ENCODE measurements at regions not wholly inside any gene's neighbourhood (a gene's known extent, or its start where the extent isn't known, plus 50 kb on each side); places are given as distances from the start of the nearest gene placed in this dataset.

DNA sequence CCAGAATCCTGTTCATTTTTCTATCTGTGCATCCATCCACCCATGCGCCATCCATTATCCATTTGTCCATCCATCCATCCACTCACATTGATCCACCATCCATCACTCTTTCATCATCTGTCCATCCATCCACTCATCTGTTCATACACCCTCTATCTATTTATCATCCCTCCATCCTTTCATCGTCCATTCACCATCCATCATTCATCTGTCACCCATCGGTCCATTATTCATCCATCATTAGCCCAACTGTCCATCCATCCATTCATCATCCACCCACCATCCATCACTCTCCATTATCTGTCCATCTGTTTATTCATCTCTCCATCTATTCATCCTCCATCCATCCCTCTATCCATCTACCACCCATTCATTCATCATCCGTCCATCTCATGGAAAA is 125.7 kb upstream of the TMPRSS2 start:
- in situ Hi-C loops (cut with MboI; ENCODE audit: low sequenced_read_pairs), result no loop called here

DNA sequence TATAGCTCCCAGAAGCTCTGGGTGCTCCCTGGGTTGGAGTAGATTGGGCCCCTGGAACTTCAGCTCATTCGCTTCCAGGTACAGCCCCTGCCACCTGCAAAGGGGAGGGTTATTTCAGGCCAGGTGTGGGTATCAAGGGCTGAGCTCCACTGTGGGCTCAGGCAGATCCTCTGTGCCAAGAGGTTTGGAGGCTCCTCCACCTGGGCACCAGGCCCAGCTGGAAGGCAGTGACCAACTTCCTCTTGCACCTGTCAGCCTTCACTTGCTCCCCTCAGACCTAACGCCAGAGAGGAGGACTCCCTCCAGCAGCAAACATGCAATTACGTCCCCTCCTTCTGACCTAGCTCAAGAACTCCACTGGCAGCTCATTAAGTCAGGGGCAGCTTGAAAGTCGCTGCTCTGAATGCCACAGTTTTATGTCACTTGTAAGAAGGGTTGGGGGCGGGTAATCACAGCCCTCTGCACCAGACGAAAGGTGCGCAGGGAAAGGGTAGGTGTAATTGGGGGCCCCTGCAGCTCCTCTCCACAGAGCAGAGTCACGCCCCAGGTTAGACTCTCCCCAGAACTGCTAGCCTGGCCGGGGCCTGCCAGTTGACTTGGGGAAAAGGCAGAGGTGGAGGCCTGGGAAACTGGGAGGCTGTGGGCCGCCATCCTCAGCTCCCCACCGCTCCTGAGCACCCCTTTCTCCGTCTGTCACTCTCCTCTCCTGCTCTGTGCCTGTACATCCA is 125.0 kb upstream of the TMPRSS2 start:
- in situ Hi-C loops (cut with MboI; ENCODE audit: low sequenced_read_pairs), result no loop called here

DNA sequence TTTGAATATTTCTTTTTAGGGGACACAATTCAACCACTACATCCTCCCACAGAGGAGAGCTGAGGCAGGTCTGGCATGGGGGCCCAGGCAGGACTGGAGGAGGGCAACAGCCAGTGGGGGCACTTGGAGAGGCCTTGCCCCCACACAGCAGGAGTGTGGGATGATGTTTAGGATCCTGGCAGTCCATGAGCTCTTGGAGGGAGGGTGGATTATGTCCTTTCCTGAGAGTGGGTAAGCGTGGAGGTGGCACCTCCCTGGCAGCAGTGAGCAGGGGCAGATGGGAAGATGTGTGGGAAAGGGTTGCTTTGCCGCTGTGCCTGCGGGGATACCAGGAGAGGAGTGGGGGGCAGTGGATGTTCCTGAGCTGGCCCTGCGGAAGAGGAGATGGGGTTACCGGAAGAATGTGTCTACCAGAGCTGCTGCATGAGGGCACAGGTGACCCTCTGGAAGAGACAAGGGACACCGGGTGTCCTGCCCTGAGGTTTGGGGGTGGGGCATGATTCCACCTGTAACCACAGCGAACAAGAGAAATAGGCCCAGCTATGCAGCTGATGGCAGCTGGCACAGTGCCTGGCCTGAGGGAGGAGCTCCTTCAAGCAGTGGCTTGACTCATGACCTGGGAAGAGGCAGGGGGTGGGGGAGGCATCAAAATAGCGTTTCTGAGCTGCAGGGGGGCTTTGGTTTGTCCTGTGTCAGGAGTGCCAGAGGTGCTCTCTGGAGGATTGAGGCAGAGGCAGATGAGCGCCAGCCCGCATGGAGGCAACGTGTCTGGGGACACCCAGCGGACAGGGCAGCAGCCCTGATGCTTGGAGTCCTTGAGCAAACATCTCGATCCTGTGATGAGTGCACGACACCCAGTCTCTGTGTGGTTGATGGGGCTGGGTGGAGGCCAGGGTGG is 123.9 kb upstream of the TMPRSS2 start:
- in situ Hi-C loops (cut with MboI; ENCODE audit: low sequenced_read_pairs), result no loop called here

DNA sequence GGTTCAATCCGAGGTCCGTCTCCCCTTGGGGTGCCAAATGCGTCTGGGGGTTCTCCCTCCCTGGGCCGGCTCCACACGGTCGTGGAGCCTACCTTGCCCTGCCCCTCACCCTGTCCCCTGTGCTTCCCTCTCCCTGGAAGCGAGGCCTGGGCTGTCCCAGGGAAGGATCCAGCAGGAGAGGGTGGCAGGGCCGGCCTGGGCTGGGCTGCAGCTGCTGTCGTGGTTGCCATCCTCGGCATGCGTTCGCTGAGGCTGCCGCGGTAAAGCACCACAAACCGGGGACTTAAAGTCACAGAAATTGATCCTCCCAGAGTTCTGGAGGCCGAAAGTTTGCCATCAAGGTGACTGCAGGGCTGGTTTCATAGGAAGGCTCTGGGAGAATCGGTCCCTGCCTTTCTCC is 123.0 kb upstream of the TMPRSS2 start:
- in situ Hi-C loops (cut with MboI; ENCODE audit: low sequenced_read_pairs), result no loop called here

DNA sequence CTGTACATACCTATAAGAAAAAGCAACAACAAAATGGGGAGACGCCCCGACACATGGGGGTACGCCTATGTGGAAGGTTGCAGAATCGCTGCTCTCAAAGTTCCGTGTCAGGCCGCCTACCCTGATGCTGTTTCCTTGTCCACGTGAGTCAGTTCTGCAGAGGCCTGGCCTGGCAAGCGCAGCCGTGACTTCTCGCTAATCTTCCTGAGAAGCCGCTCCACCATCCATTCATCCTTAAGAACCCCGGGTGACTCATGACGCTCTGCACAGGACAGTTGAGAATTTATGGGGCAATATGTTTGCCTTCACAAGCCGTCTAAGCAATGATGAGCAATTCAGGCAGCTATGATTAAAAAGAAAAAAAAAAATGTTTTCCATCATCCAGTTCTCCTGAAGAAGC is 122.3 kb upstream of the TMPRSS2 start:
- in situ Hi-C loops (cut with MboI; ENCODE audit: low sequenced_read_pairs), result no loop called here

DNA sequence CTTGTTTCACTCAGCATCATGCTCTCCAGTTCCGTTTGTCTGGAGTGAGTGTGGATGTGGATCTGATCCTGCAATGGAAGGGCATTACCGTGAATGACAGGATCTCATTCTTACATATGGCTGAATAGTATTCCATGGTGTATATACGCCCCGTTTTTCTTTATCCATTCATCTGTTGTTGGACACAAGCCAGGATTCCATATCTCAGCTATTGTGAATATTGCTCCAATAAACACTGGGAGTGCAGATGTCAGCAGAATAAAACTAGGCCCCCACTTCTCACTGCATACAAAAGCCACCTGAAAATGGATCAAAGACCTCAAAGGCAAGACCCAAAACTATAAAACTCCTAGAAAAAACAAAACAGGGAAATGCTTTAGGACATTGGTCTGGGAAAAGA is 120.3 kb upstream of the TMPRSS2 start:
- in situ Hi-C loops (cut with MboI; ENCODE audit: low sequenced_read_pairs), result no loop called here

DNA sequence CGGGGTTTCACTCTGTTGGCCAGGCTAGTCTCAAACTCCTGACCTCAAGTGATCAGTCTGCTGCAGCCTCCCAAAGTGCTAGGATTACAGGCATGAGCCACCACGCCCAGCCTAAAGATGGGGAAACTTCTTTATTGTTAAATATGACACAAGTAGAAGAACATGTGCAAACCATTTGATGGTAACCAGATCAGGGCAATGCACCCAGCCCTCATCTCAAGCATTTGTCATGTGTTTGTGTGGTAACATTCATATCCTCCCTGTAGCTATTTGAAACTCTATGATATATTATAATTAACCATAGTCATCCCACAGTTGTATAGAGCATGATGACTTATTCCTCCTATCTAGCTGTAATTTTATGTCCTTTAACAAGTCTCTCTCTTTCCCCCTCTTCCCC is 119.5 kb upstream of the TMPRSS2 start:
- in situ Hi-C loops (cut with MboI; ENCODE audit: low sequenced_read_pairs), result no loop called here

DNA sequence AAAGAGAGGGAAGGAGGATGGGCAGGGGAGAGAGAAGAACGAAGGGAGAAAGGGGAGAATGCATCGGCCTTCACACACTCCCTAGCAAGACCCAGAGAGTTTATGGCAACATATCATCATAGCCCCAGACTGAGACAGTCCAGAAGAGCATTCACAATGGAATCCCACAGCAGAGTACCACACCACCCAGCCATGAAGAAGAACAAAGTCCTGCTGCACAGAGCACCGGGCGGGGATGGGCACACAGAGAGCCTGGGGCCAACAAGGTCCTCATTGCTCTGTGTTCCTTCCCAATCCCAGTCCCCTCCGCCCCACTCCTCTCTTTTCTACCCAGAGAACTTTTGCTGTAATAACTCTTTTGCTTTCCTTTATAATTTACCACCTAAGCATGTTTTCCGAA is 118.1 kb upstream of the TMPRSS2 start:
- in situ Hi-C loops (cut with MboI; ENCODE audit: low sequenced_read_pairs), result no loop called here

DNA sequence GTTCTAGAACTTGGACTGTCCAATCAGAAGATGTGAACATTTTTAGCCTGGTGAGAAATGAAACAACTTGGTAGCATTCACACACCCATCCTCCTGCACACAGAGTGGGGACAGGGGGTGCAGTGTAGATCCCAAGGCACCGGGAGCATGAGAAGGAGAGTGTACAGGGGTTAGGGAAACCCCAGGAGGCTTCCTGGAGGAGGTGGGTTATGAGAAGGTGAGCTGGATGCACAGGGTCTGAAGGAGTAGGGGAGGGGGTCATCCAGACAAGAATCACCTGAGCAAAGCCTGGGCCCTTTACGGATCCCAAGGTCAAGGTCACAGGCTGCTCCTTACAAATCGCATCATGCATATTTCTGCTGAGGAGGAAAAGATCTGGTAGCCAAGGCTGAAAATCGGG is 117.5 kb upstream of the TMPRSS2 start:
- in situ Hi-C loops (cut with MboI; ENCODE audit: low sequenced_read_pairs), result no loop called here

DNA sequence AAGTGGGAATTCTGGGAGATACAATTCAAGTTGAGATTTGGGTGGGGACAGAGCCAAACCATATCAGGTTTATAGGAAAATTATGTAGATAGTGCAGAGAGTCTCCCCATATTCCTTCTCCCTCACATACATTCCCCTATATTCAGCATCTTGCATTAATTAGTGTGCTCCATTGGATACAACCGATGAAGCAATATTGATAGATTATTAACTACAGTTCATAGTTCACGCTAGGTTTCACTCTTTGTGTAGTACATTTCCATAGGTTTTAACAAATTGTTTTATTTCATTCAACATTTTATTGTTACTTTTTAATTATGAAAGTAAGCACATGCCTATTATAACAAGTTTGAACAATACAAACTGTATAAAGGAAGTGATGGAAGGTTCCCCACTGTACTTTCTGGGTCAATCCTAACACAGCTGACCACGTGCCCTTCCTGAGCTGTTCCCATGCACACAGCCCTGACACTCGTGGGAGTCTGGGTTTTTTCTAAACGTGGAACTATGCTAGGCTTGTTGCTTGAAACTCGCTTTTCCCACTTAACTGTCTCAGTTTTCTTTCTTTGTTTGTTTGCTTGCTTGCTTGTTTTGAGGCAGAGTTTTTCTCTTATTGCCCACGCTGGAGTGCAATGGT is 116.8 kb upstream of the TMPRSS2 start:
- in situ Hi-C loops (cut with MboI; ENCODE audit: low sequenced_read_pairs), result loop anchor here (25.0 kb wide), 1 partner anchor 438 kb away; the partner anchor contains the start of gene UMODL1

DNA sequence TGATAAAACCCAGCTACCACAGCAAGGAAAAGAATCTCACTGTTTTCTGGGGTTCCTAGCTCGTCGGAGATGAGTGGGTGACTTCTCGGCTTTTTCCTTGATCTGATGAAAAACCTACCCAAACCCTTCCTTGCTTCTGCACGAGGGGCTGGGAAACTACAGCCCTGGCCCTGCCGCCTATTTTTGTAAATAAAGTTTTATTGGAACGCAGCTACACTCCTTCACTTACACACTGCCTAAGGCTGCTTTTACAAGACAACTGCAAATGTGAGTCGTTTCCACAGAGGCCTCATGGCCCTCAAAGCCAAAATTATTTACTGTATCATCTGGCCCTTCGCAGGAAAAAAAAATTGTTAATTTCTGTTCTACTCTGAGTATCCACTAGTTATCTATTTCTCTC is 116.0 kb upstream of the TMPRSS2 start:
- in situ Hi-C loops (cut with MboI; ENCODE audit: low sequenced_read_pairs), result loop anchor here (25.0 kb wide), 1 partner anchor 438 kb away; the partner anchor contains the start of gene UMODL1

DNA sequence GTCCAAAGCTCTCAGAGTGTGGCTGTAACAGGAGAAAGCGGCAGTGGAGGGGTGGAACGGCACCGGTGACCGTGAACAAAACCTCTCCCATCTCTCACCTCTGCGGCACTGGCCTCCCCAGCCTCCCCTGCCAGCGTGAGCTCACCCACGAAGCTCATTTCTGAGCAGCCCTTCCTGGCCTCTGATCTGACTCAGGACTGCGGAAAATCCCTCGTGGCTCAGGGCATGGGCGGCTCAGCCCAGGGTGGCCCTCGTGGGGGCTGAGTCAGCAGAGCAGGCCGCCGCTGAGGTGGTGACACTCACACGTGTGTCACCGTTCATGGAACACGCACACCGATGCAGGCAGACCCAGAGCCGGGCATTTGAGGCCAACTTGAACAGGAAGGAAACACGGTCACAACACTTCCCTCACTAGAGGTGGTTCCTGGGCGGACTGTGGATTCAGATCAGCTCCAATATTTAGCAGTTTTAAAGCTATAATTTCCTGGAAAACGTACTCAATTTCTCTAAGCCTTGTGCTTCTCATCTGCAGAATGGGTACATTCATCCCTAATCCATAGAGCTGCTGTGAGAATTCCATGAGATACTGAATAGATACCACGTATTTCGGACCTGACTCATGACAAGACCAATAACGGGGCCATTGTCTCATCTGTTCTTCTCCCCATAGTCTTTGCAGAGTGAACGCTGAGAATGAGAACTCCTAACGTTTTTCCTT is 115.0 kb upstream of the TMPRSS2 start:
- in situ Hi-C loops (cut with MboI; ENCODE audit: low sequenced_read_pairs), result loop anchor here (25.0 kb wide), 1 partner anchor 439 kb away; the partner anchor contains the start of gene UMODL1

DNA sequence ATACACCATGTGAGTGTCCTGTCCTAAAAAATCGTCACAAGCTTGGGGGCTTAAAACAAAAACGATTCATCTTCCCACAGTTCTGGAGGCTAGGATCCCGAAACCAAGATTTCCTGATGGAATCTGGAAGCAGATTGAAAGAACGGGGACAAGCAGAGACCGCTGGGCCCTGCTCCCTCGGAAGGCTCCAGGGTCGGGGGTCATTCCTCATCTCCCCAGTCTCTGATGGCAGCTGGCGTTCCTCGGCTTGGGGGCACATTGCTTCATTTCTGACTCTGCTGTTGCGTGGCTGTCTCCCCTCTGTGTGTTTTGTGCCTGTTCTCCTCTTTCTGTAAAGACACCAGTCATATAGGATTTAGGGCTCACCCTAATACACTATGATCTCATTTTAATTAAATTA is 114.2 kb upstream of the TMPRSS2 start:
- in situ Hi-C loops (cut with MboI; ENCODE audit: low sequenced_read_pairs), result loop anchor here (25.0 kb wide), 1 partner anchor 440 kb away; the partner anchor contains the start of gene UMODL1

DNA sequence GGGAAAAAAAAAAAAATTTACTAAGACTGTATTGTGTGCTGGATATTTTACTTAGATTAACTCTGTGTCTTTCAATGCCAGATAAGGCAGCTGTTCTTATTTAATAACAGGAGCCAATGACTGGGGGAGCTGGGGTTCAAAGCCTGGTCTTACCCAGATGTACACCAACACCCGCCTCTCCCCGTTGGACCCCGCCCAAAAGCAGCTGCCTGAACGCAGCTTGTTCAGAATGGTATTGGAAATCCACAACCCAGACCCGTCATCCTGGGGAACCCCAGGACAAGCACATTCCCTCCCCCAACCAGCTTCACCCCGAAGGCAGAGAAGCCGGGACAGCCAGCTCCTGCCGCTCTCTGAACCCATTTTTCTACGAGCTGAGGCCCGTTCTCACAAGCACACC is 113.6 kb upstream of the TMPRSS2 start:
- in situ Hi-C loops (cut with MboI; ENCODE audit: low sequenced_read_pairs), result loop anchor here (25.0 kb wide), 1 partner anchor 441 kb away; the partner anchor contains the start of gene UMODL1

DNA sequence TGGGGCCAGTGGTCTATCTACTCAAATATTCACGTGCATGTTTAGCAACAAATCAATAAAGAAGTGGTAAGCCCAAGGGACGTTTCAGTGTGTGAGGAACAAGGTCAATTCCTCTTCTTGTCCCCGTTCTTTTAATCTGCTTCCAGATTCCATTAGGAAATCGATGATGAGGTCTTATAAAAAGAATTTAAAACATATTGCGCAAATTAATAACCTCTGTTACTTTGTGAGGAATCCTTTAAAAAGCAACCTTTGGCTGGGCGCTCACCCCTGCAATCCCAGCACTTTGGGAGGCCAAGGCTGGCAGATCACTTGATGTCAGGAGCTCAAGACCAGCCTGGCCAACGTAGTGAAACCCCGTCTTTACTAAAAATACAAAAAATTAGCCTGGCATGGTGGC is 113.0 kb upstream of the TMPRSS2 start:
- in situ Hi-C loops (cut with MboI; ENCODE audit: low sequenced_read_pairs), result loop anchor here (25.0 kb wide), 1 partner anchor 441 kb away; the partner anchor contains the start of gene UMODL1

DNA sequence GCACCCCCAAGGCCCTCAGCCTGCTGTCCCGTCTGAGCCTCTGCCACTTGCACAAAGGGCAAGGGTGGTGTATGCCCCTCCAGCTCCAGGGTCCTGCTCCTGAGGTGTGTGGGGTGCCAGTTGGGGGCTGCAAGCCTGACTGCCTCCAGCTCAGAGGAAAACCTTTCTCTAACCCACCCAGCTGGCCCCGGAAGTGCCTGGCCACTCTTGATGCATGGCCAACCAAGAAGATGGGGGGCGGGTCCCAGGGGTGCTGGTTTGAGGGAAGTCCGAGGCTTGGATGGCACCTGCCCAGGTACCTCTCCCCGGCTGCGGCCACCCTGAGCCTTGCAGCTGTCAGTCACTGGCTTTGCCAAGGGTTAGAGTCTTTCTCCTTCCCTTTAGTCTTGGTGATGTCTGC is 112.6 kb upstream of the TMPRSS2 start:
- in situ Hi-C loops (cut with MboI; ENCODE audit: low sequenced_read_pairs), result loop anchor here (25.0 kb wide), 1 partner anchor 442 kb away; the partner anchor contains the start of gene UMODL1

DNA sequence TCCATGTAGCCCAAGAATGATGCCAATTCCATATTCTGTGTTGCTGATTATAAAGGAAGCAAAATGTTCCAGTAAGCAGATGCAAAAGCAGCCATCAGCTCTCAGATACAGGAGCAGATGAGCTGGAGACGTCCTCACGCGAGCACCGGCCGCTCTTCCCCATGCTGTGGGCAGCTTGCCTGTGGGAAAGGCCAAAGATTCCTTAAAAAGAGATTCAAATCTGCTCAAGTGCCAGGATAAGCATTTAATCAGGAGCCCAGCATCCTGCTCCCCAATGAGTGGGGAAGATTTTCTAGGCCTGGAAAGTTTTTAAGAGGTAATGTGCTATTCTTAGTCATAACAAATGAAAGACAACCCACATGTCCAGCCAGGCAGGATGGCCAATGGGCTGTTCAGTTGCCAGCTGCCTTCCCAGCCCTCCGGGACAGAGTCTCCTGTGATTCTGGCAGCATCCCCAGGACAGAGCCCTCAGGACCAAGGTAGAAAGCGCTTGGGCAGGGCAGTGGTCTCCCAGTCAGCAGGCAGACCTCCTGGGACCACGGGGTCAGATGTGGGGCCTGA is 108.2 kb upstream of the TMPRSS2 start:
- in situ Hi-C loops (cut with MboI; ENCODE audit: low sequenced_read_pairs), result loop anchor here (10.0 to 25.0 kb wide), 2 partner anchors 179 to 446 kb away; partner anchors contain the start of gene UMODL1

DNA sequence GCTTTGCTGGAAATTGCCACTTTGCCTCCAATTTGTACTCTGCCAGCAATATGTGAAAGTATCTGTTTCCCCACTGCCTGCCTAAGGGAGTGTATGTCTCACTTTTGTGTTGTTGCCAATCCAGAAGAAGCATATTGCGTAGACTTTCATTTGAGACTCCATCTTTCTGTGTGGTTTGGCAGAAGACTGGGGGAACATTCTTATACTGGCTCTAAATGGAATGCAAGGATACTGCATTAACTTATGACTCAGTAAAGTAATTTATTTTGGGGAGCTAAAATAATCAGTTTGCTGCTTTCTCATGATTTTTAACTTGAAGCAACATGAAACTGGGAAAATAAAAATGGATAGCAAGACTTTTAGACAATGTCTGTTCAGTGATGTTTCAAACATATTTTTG is 107.7 kb upstream of the TMPRSS2 start:
- in situ Hi-C loops (cut with MboI; ENCODE audit: low sequenced_read_pairs), result loop anchor here (10.0 to 25.0 kb wide), 2 partner anchors 179 to 447 kb away; partner anchors contain the start of gene UMODL1

DNA sequence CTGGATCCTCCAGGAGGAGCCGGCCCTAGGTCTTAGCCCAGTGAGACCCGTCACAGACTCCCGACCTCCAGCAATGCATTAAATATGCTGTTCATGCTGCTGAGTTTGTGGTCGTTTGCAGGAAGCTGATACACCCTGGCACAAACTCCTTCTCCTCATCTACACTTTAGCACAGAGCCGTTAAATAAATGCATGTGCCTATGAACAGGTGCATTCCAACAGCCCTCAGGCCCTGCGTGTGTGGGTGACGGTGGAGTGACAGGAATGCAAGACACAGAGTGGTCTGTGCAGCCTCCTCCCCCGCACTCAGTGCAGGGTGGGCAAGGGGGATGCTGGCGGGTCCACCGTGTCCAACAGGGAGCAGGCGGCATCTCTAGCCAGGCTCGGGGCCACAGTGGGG is 106.6 kb upstream of the TMPRSS2 start:
- in situ Hi-C loops (cut with MboI; ENCODE audit: low sequenced_read_pairs), result loop anchor here (10.0 to 25.0 kb wide), 2 partner anchors 180 to 448 kb away; partner anchors contain the start of gene UMODL1

DNA sequence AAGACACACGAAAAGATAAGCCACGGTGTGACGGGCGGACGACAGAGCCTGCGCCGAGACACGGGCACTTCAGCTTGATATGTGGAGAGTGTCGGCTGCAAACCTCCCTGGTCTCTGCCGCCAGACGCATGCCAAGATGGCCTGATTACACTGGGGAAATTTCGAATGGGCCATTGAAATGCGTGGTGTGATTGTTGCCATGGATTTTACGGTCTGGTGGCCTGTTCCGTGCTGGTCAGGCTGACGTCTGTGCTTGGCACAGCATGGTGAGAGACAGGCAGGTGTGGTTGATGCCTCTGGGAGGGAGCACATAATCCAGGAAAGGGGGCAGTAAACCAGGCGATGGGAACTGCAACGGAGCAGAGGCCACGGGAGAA is 105.6 kb upstream of the TMPRSS2 start:
- in situ Hi-C loops (cut with MboI; ENCODE audit: low sequenced_read_pairs), result loop anchor here (10.0 to 25.0 kb wide), 2 partner anchors 181 to 449 kb away; partner anchors contain the start of gene UMODL1

Data from HL-60/S4 (cell line).